Activated naive CD8-positive, alpha-beta T cell (primary cell): ENCODE measurements at regions not wholly inside any gene's neighbourhood (a gene's known extent, or its start where the extent isn't known, plus 50 kb on each side); places are given as distances from the start of the nearest gene placed in this dataset.
"Not testable (repeated sequence)": the region's sequence is repeated elsewhere in the genome, so short reads cannot be mapped to it uniquely, and the experiment has no call there.

Experiments used
- H3K27ac Mint-ChIP-seq: one replicate; pipeline ENCODE4 v1.8.0; 2021; ENCODE audit warnings: mixed read lengths
- H3K27me3 Mint-ChIP-seq: one replicate; pipeline ENCODE4 v1.8.0; 2021; ENCODE audit warnings: mixed read lengths
- H3K36me3 Mint-ChIP-seq: one replicate; pipeline ENCODE4 v1.8.0; 2021; ENCODE audit warnings: mixed read lengths
- H3K4me1 Mint-ChIP-seq: one replicate; pipeline ENCODE4 v1.8.0; 2021; ENCODE audit warnings: low read depth, mixed read lengths
- H3K4me3 Mint-ChIP-seq: one replicate; pipeline ENCODE4 v1.8.0; 2021; ENCODE audit warnings: mild to moderate bottlenecking, mixed read lengths
- H3K9me3 Mint-ChIP-seq: one replicate; pipeline ENCODE4 v1.8.0; 2021; ENCODE audit warnings: low read depth, mixed read lengths

DNA sequence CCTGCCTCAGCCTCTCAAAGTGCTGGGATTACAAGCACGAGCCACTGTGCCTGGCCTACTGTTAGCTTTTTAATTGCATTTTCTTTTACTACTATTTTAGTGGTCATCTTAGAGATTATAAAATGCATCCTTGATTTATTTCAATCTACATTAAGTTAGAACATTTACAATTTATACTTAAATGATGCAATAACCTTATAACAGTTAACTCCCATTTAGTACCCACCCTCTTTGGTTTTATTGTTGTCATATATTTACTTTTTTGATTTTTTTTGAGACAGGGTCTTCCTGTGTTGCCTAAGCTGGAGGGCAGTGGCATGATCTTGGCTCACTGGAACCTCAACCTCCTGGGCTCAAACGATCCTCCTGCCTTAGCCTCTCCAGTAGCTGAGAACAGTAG, 77.3 kb downstream of the PPCDC start:
- no peaks in the 10 kb centered on the region for H3K9me3 Mint-ChIP-seq
- peaks cover 8% of the 10 kb centered on the region for H3K4me1 Mint-ChIP-seq
- no peak overlapping the region for H3K4me3 Mint-ChIP-seq
- H3K36me3 Mint-ChIP-seq = no peaks in the 10 kb centered on the region
- no peak overlapping the region for H3K27ac Mint-ChIP-seq
- no peaks in the 10 kb centered on the region for H3K27me3 Mint-ChIP-seq

- Mint-ChIP-seq H3K4me1 (peaks cover 26% of the 10 kb centered on the region), H3K27ac (peak overlapping the region; percentile 76), H3K4me3 (no peak overlapping the region), H3K36me3 (no peaks in the 10 kb centered on the region), H3K9me3 (no peaks in the 10 kb centered on the region), H3K27me3 (no peaks in the 10 kb centered on the region)
Measured at GRCh38 chr15:75104804-75105557, 81.6 kb downstream of the PPCDC start.

- H3K36me3 Mint-ChIP-seq = no peaks in the 10 kb centered on the region
- H3K27me3 Mint-ChIP-seq = no peaks in the 10 kb centered on the region
- peak overlapping the region; percentile 56 for H3K4me3 Mint-ChIP-seq
- H3K27ac Mint-ChIP-seq = peak overlapping the region; percentile 87
- peaks cover under 1% of the 10 kb centered on the region for H3K9me3 Mint-ChIP-seq
- peaks cover 29% of the 10 kb centered on the region for H3K4me1 Mint-ChIP-seq
Measured at GRCh38 chr15:75107516-75107907, 84.1 kb downstream of the PPCDC start.

DNA sequence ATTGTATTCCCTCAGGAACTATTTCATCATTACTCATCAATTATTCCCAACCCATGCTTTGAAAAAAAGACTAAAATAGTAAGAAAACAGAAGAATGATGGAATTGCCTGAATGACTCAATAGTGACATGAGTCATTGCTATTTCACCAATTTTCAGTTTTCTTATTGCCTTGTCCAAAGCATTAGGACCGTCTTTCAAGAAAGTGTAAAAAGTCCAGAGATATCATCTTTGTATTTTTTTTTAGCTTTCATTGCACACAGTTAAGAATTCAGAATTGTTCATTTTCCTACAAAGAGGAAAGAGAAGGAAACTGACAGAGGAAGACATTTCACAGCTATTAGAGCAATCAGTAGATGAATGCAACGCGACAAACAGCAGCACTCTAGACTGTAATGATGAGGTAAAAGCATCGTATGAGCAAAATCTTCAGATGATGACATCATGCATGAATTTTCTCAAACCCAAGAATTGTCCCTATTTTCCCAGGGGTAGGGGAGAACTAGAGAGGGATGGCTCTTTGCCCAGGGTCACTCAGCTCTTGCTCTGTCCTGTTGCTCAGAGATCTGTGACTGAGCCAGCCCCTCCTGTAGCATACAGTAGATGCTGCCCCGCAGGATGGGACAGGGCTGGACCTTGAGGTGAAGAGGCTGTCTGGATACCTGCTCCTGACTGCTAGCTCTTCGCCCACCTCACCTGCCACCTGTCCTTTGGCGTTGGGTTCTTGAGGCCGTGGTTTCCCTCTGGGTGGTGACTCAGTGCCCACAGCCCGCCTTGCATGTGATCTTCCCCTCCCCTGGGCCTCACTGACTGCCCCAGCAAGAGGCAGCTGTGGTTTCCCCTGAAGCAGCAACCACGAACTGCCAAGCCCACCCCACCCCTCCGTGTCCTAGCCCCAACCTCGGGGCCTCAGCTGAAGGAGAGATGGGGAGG, 84.8 kb downstream of the PPCDC start:
- Mint-ChIP-seq H3K9me3 (peaks cover 7% of the 10 kb centered on the region), H3K36me3 (no peaks in the 10 kb centered on the region), H3K27me3 (no peaks in the 10 kb centered on the region), H3K4me3 (peak overlapping the region; percentile 56), H3K4me1 (peaks cover 34% of the 10 kb centered on the region), H3K27ac (peak overlapping the region; percentile 87)

GRCh38 chr15:75109021-75109735, 85.8 kb downstream of the PPCDC start:
- Mint-ChIP-seq H3K36me3 (peaks cover 1% of the 10 kb centered on the region), H3K27me3 (no peaks in the 10 kb centered on the region), H3K9me3 (peaks cover 8% of the 10 kb centered on the region), H3K4me1 (peaks cover 36% of the 10 kb centered on the region), H3K27ac (peak overlapping the region; percentile 87), H3K4me3 (no peak overlapping the region)

- H3K4me1 Mint-ChIP-seq = peaks cover 34% of the 10 kb centered on the region
Measured at GRCh38 chr15:75109736-75110130, 86.3 kb downstream of the PPCDC start.

DNA sequence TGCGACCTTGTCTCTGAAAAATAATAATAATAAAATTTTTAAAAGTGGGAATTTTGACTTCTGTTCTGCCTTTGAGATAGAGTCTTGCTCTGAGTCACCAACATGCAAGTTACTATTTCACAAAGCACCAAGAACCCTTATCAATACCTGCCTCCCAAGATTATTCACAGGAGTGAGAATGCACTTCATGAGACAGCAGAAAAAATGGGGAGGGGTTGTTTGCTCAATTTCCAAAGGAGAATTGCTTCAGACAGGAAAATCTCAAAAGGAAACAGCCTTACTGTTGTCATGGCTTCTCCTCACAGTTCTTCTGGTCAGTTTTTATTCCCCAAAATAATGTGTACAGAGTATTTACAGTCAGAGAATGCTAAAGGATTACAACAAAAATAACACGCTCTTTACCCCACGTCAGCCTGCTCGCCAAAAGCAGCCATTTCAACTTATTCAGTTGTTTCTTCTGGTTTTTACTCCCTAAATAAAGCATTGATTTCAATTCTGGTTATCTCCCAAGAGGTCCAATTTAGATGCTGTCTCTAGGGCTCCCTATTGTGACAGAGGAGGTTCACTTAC, 89.0 kb downstream of the PPCDC start:
- Mint-ChIP-seq H3K36me3 (peaks cover 2% of the 10 kb centered on the region), H3K4me3 (no peak overlapping the region), H3K27ac (no peak overlapping the region), H3K9me3 (peaks cover 8% of the 10 kb centered on the region), H3K4me1 (peaks cover 29% of the 10 kb centered on the region), H3K27me3 (no peaks in the 10 kb centered on the region)

More at GRCh38 chr15:75109736-75110130, 86.3 kb downstream of the PPCDC start:
- peaks cover 8% of the 10 kb centered on the region for H3K9me3 Mint-ChIP-seq
- H3K4me3 Mint-ChIP-seq = no peak overlapping the region
- peaks cover 2% of the 10 kb centered on the region for H3K36me3 Mint-ChIP-seq
- H3K27ac Mint-ChIP-seq = peak overlapping the region; percentile 34
- H3K27me3 Mint-ChIP-seq = no peaks in the 10 kb centered on the region

- Mint-ChIP-seq H3K4me3 (no peak overlapping the region), H3K27ac (no peak overlapping the region), H3K27me3 (no peaks in the 10 kb centered on the region), H3K9me3 (peaks cover 8% of the 10 kb centered on the region), H3K4me1 (peaks cover 26% of the 10 kb centered on the region), H3K36me3 (peaks cover 2% of the 10 kb centered on the region)
Measured at GRCh38 chr15:75112848-75113492, 88.7 kb upstream of the C15orf39 start.

DNA sequence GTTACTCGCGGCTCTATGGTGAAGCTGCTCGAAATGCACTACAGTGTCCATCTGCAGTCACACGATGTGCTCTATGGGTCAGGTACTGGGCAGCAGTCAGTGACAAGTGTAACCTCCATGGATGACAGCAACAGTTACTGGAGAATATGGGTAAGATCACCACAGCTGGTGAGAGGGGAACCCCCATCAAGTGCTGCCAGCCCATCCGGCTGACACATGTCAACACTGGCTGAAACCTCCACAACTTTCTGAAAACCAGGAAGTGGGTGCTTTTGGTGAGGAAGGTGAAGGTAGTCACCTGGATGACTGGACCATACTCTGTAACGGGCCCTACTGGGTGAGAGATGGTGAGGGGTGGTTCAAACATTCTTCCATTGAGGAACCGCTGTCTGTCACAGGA, 87.4 kb upstream of the C15orf39 start:
- Mint-ChIP-seq H3K9me3 (peaks cover 8% of the 10 kb centered on the region), H3K4me3 (no peak overlapping the region), H3K27me3 (no peaks in the 10 kb centered on the region), H3K4me1 (peaks cover 13% of the 10 kb centered on the region), H3K27ac (no peak overlapping the region), H3K36me3 (peaks cover 2% of the 10 kb centered on the region)

DNA sequence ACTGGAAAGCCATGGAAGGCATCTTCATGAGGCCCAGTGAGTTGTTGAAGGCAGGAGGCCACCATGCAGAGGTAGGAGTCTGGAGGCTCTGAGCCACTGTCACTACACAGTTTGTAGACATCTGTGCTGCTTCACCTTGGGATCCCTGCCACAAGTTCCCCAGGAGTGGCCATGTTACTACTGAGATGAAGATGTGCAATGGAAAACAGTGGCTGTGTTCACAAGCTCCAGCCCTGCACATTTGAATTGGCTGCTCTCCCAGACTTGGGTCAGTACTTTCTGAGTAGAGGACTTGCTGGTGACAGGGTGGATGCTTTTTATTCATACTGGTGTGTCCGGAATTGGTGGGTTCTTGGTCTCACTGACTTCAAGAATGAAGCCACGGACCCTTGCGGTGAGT, 86.9 kb upstream of the C15orf39 start:
- H3K36me3 Mint-ChIP-seq = peaks cover 2% of the 10 kb centered on the region

GRCh38 chr15:75115411-75115913, 86.2 kb upstream of the C15orf39 start:
- H3K4me1 Mint-ChIP-seq, H3K9me3 Mint-ChIP-seq, H3K4me3 Mint-ChIP-seq, H3K27me3 Mint-ChIP-seq, H3K36me3 Mint-ChIP-seq, H3K27ac Mint-ChIP-seq: not testable (repeated sequence)

More for the DNA sequence above, 86.9 kb upstream of the C15orf39 start:
- Mint-ChIP-seq H3K9me3 (peaks cover 8% of the 10 kb centered on the region), H3K4me3 (no peak overlapping the region), H3K27ac (no peak overlapping the region), H3K4me1 (peaks cover 10% of the 10 kb centered on the region), H3K27me3 (no peaks in the 10 kb centered on the region)

DNA sequence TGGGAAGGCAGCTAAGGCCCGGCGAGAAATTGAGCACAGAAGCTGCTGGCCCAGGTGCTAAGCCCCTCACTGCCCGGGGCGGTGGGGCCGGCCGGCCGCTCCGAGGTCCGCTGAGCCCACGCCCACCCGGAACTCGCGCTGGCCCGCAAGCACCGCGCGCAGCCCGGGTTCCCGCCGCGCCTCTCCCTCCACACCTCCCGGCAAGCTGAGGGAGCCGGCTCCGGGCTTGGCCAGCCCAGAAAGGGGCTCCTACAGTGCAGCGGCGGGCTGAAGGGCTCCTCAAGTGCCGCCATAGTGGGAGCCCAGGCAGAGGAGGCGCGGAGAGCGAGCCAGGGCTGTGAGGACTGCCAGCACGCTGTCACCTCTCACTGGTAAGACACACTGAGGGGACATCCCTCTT, 85.5 kb upstream of the C15orf39 start:
- not testable (repeated sequence) for H3K4me1 Mint-ChIP-seq, H3K36me3 Mint-ChIP-seq, H3K27ac Mint-ChIP-seq, H3K9me3 Mint-ChIP-seq, H3K27me3 Mint-ChIP-seq, H3K4me3 Mint-ChIP-seq

DNA sequence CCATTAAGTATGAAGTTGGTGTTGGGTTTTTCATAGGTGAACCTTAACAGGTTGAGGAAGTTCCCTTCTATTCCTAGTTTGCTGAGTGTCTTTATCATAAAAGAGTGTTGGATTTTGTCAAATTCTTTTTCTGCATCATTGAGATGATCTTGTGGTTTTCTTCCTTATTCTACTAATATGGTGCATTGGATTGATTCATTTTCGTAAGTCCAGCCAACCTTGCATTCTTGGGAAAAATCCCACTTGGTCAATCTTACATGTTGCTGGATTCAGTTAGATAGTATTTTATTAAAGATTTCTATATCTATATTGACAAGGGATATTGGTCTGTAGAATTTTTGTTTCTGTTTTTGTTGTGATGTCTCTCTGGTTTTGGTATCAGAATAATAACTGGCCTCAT, 83.7 kb upstream of the C15orf39 start:
- Mint-ChIP-seq H3K9me3 (peaks cover 3% of the 10 kb centered on the region), H3K36me3 (peaks cover 2% of the 10 kb centered on the region), H3K27ac (no peak overlapping the region), H3K27me3 (no peaks in the 10 kb centered on the region), H3K4me3 (no peak overlapping the region), H3K4me1 (peaks cover 2% of the 10 kb centered on the region)

- H3K36me3 Mint-ChIP-seq, H3K4me3 Mint-ChIP-seq, H3K9me3 Mint-ChIP-seq, H3K27me3 Mint-ChIP-seq, H3K27ac Mint-ChIP-seq, H3K4me1 Mint-ChIP-seq: not testable (repeated sequence)
Measured at GRCh38 chr15:75119312-75119711, 82.4 kb upstream of the C15orf39 start.
